ENCODE measurements at regions not wholly inside any gene's neighbourhood (a gene's known extent, or its start where the extent isn't known, plus 50 kb on each side); places are given as distances from the start of the nearest gene placed in this dataset.

- TF ChIP-seq CHD7 (IDR thresholded peaks at IDR 0.05; ENCODE audit: insufficient replicate concordance, low read length): no peak
- TF ChIP-seq RXRA (IDR thresholded peaks at IDR 0.05; ENCODE audit: insufficient read depth, low read depth, low read length): no peak
- TF ChIP-seq FOSL1 (IDR thresholded peaks at IDR 0.05; ENCODE audit: insufficient read depth, low read depth, low read length): no peak
- no peak for TF ChIP-seq CREB1 (IDR thresholded peaks at IDR 0.05)
- no peak for TF ChIP-seq BRCA1 (IDR thresholded peaks at IDR 0.05; ENCODE audit: low read depth, low read length)
- no peak for TF ChIP-seq GTF2F1 (IDR thresholded peaks at IDR 0.05; ENCODE audit: borderline replicate concordance, low read depth, low read length)
- TF ChIP-seq CHD1 (IDR thresholded peaks at IDR 0.05; ENCODE audit: low read depth, low read length): no peak
- no peak for TF ChIP-seq KDM1A (IDR thresholded peaks at IDR 0.05; ENCODE audit: borderline replicate concordance, low read length)
- no peak for TF ChIP-seq HDAC6 (IDR thresholded peaks at IDR 0.05; ENCODE audit: low read depth, low read length)
- TF ChIP-seq, protein P1, sequence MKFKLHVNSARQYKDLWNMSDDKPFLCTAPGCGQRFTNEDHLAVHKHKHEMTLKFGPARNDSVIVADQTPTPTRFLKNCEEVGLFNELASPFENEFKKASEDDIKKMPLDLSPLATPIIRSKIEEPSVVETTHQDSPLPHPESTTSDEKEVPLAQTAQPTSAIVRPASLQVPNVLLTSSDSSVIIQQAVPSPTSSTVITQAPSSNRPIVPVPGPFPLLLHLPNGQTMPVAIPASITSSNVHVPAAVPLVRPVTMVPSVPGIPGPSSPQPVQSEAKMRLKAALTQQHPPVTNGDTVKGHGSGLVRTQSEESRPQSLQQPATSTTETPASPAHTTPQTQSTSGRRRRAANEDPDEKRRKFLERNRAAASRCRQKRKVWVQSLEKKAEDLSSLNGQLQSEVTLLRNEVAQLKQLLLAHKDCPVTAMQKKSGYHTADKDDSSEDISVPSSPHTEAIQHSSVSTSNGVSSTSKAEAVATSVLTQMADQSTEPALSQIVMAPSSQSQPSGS (IDR thresholded peaks at IDR 0.05; ENCODE audit: low read length): no peak
- no peak for TF ChIP-seq POLR2AphosphoS5 (IDR thresholded peaks at IDR 0.05; ENCODE audit: low read depth, low read length)
These were observed 129.1 kb downstream of the RGPD3 start (continued) for GRCh38 chr2:106339132-106339531.
